SU-DHL-6 (cell line): ENCODE measurements at regions not wholly inside any gene's neighbourhood (a gene's known extent, or its start where the extent isn't known, plus 50 kb on each side); places are given as distances from the start of the nearest gene placed in this dataset.

Experiments
- EZH2phosphoT487 ChIP-seq: fragments of 200-600 bp; sonication (generic), shearing (Covaris generic); conservative IDR thresholded peaks from 2 replicates; pipeline ENCODE4 v1.6.1; 2018; ENCODE audit warnings: mild to moderate bottlenecking, antibody characterized with exemption, low read length, moderate library complexity, mixed read lengths
- TF ChIP-seq, protein P1 (sequence below): fragments of 200-600 bp; sonication (generic); IDR thresholded peaks from one replicate; pipeline ENCODE4 v1.5.1; 2017; ENCODE audit warnings: antibody characterized with exemption, mild to moderate bottlenecking, low read length, moderate library complexity; ENCODE audit not compliant: insufficient read depth, poor library complexity, severe bottlenecking

- TF ChIP-seq, protein P1, sequence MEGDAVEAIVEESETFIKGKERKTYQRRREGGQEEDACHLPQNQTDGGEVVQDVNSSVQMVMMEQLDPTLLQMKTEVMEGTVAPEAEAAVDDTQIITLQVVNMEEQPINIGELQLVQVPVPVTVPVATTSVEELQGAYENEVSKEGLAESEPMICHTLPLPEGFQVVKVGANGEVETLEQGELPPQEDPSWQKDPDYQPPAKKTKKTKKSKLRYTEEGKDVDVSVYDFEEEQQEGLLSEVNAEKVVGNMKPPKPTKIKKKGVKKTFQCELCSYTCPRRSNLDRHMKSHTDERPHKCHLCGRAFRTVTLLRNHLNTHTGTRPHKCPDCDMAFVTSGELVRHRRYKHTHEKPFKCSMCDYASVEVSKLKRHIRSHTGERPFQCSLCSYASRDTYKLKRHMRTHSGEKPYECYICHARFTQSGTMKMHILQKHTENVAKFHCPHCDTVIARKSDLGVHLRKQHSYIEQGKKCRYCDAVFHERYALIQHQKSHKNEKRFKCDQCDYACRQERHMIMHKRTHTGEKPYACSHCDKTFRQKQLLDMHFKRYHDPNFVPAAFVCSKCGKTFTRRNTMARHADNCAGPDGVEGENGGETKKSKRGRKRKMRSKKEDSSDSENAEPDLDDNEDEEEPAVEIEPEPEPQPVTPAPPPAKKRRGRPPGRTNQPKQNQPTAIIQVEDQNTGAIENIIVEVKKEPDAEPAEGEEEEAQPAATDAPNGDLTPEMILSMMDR: no peak
- no peak for TF ChIP-seq EZH2phosphoT487
Observed at GRCh38 chr7:79713276-79713675, 259.8 kb upstream of the MAGI2 start.
